ENCODE measurements at regions not wholly inside any gene's neighbourhood (a gene's known extent, or its start where the extent isn't known, plus 50 kb on each side); places are given as distances from the start of the nearest gene placed in this dataset.
A peak's percentile ranks its signal among the peaks of the same experiment; 100 is the strongest.

DNA sequence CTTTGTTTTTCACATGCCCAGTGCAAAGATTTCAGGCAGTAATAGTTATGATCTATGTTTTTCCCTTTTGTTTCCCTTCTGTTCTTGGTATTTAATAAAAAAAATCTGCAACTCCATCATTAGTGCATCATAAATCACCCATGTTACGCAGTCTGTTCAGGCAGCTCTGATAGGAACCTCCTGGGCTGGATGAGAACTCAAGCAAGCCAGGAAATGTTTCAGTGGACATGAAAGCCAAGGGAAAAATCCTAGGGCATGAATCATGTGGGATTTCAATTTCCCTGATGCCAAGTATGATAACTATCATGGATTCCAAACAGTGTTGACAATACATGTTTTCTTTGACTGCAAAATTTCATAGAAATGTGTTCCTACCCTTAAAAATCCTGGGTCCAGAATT, 119.7 kb upstream of the TARS1 start:
- H3K4me1 ChIP-seq (ENCODE audit: control insufficient read depth, extremely low read depth, insufficient read depth, low read length): peaks cover 23% of the 10 kb centered on the region
- no peak overlapping the region for H3K4me3 ChIP-seq (ENCODE audit: control insufficient read depth in 2 of 3, extremely low read depth in 1 of 3, insufficient read depth in 2 of 3, low read depth in 1 of 3, low read length in 3 of 3)
- DNase-seq (ENCODE audit: low read depth, low spot score) (peak; percentile 35), FAIRE-seq (peak; percentile 58)
- TF ChIP-seq, protein P1, sequence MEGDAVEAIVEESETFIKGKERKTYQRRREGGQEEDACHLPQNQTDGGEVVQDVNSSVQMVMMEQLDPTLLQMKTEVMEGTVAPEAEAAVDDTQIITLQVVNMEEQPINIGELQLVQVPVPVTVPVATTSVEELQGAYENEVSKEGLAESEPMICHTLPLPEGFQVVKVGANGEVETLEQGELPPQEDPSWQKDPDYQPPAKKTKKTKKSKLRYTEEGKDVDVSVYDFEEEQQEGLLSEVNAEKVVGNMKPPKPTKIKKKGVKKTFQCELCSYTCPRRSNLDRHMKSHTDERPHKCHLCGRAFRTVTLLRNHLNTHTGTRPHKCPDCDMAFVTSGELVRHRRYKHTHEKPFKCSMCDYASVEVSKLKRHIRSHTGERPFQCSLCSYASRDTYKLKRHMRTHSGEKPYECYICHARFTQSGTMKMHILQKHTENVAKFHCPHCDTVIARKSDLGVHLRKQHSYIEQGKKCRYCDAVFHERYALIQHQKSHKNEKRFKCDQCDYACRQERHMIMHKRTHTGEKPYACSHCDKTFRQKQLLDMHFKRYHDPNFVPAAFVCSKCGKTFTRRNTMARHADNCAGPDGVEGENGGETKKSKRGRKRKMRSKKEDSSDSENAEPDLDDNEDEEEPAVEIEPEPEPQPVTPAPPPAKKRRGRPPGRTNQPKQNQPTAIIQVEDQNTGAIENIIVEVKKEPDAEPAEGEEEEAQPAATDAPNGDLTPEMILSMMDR (optimal IDR thresholded peaks at IDR 0.05 in 1 of 3, IDR thresholded peaks at IDR 0.05 in 1 of 3, conservative IDR thresholded peaks at IDR 0.05 in 1 of 3; ENCODE audit: extremely low read depth in 1 of 3, insufficient read depth in 2 of 3, low read length in 3 of 3): no peak
- no peak for TF ChIP-seq EZH2 (IDR thresholded peaks at IDR 0.05; ENCODE audit: low read length)
- no peaks in the 10 kb centered on the region for H3K9me1 ChIP-seq (ENCODE audit: control insufficient read depth, extremely low read depth, insufficient read depth, low read length)
- H4K20me1 ChIP-seq (ENCODE audit: control insufficient read depth, extremely low read depth, insufficient read depth, low read length): no peaks in the 10 kb centered on the region
- dilution Hi-C loops (cut with MboI; ENCODE audit: extremely low pct_ligation_motif_present, low sequenced_read_pairs): no loop called here
- H3K4me2 ChIP-seq (ENCODE audit: control insufficient read depth, extremely low read depth, insufficient read depth, low read depth, low read length): peak overlapping the region; percentile 7
- peak overlapping the region; percentile 56 for H2AFZ ChIP-seq (ENCODE audit: control insufficient read depth, low read length)
- no peaks in the 10 kb centered on the region for H3K27me3 ChIP-seq (ENCODE audit: control insufficient read depth, extremely low read depth, insufficient read depth, low read length)
- H3K79me2 ChIP-seq (ENCODE audit: control insufficient read depth, insufficient read depth, low read length): no peaks in the 10 kb centered on the region
- H3K9ac ChIP-seq (ENCODE audit: control insufficient read depth, extremely low read depth, insufficient read depth, low read length): no peak overlapping the region
- no peaks in the 10 kb centered on the region for H3K36me3 ChIP-seq (ENCODE audit: control insufficient read depth in 2 of 2, extremely low read depth in 1 of 2, insufficient read depth in 2 of 2, low read length in 2 of 2)
- H3K9me3 ChIP-seq (ENCODE audit: control insufficient read depth, low read depth, low read length): no peaks in the 10 kb centered on the region
- no peak overlapping the region for H3K27ac ChIP-seq (ENCODE audit: control insufficient read depth, insufficient read depth, low read length)

GRCh38 chr5:33322632-33323031, 118.1 kb upstream of the TARS1 start:
- Histone ChIP-seq H3K4me1 (ENCODE audit: control insufficient read depth, extremely low read depth, insufficient read depth, low read length) (peaks cover 15% of the 10 kb centered on the region), H3K9ac (ENCODE audit: control insufficient read depth, extremely low read depth, insufficient read depth, low read length) (no peak overlapping the region), H3K9me1 (ENCODE audit: control insufficient read depth, extremely low read depth, insufficient read depth, low read length) (no peaks in the 10 kb centered on the region), H4K20me1 (ENCODE audit: control insufficient read depth, extremely low read depth, insufficient read depth, low read length) (no peaks in the 10 kb centered on the region), H3K4me3 (ENCODE audit: control insufficient read depth in 2 of 3, extremely low read depth in 1 of 3, insufficient read depth in 2 of 3, low read depth in 1 of 3, low read length in 3 of 3) (no peak overlapping the region), H2AFZ (ENCODE audit: control insufficient read depth, low read length) (no peak overlapping the region), H3K9me3 (ENCODE audit: control insufficient read depth, low read depth, low read length) (no peaks in the 10 kb centered on the region), H3K36me3 (ENCODE audit: control insufficient read depth in 2 of 2, extremely low read depth in 1 of 2, insufficient read depth in 2 of 2, low read length in 2 of 2) (no peaks in the 10 kb centered on the region), H3K79me2 (ENCODE audit: control insufficient read depth, insufficient read depth, low read length) (no peaks in the 10 kb centered on the region), H3K27me3 (ENCODE audit: control insufficient read depth, extremely low read depth, insufficient read depth, low read length) (no peaks in the 10 kb centered on the region), H3K27ac (ENCODE audit: control insufficient read depth, insufficient read depth, low read length) (no peak overlapping the region), H3K4me2 (ENCODE audit: control insufficient read depth, extremely low read depth, insufficient read depth, low read depth, low read length) (no peak overlapping the region)
- dilution Hi-C loops (cut with MboI; ENCODE audit: extremely low pct_ligation_motif_present, low sequenced_read_pairs): no loop called here
- FAIRE-seq (no peak), DNase-seq (ENCODE audit: low read depth, low spot score) (no peak)
- TF ChIP-seq EZH2 (IDR thresholded peaks at IDR 0.05; ENCODE audit: low read length): no peak
- TF ChIP-seq, protein P1 (optimal IDR thresholded peaks at IDR 0.05 in 1 of 3, IDR thresholded peaks at IDR 0.05 in 1 of 3, conservative IDR thresholded peaks at IDR 0.05 in 1 of 3; ENCODE audit: extremely low read depth in 1 of 3, insufficient read depth in 2 of 3, low read length in 3 of 3): no peak
